ENCODE measurements at regions not wholly inside any gene's neighbourhood (a gene's known extent, or its start where the extent isn't known, plus 50 kb on each side); places are given as distances from the start of the nearest gene placed in this dataset.
A peak's percentile ranks its signal among the peaks of the same experiment; 100 is the strongest.

DNA sequence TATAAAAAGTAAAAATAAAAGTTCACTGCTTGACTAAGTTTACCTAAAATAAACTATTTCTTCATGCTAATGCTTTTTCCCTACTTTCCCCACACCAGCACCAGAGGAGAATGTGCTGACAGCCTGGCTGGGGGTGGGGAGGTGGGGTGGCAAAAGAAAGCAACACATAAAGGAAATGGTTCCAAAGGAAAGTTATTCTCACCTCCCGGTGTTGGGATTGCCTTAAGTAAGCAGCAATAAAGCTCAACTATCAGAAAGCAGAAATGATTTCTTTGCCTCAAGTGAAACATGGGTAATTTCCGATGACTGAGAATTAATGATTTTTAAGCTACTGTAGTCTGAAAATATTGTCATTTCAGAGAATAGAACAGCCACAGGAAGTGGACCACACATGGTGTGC lies 84.5 kb upstream of the DKK2 start:
- dilution Hi-C loops (cut with MboI; ENCODE audit: extremely low pct_ligation_motif_present, low sequenced_read_pairs), result no loop called here
- peak; percentile 70 for DNase-seq (ENCODE audit: low read depth, low spot score)
- BruUV-seq (replicated peaks), result no TSS peak

More for the DNA sequence above, 84.5 kb upstream of the DKK2 start:
- H2AFZ ChIP-seq (ENCODE audit: low read depth, low read length), result peak overlapping the region; percentile 96
- no peak overlapping the region for H3K4me3 ChIP-seq (replicated peaks in 1 of 3; ENCODE audit: insufficient read depth in 1 of 3, low read depth in 1 of 3, low read length in 3 of 3)
- no peak for TF ChIP-seq FOS (IDR thresholded peaks at IDR 0.05; ENCODE audit: borderline replicate concordance, insufficient read depth, low read length)
- no peak for TF ChIP-seq JUN (IDR thresholded peaks at IDR 0.05; ENCODE audit: borderline replicate concordance, insufficient read depth, insufficient read length, low read depth)
- TF ChIP-seq GATA2 (IDR thresholded peaks at IDR 0.05; ENCODE audit: insufficient read depth, insufficient read length, low read depth, low read length), result no peak
- no peak for TF ChIP-seq MYC (IDR thresholded peaks at IDR 0.05; ENCODE audit: low read depth, low read length)
- TF ChIP-seq POLR2AphosphoS5 (IDR thresholded peaks at IDR 0.05; ENCODE audit: insufficient read depth, low read depth, low read length), result no peak
- no peak for TF ChIP-seq POLR2A (IDR thresholded peaks at IDR 0.05; ENCODE audit: low read depth, low read length)
- no peak for TF ChIP-seq EZH2 (IDR thresholded peaks at IDR 0.05; ENCODE audit: borderline replicate concordance, low read depth, low read length, severe bottlenecking)
- TF ChIP-seq, protein P1, sequence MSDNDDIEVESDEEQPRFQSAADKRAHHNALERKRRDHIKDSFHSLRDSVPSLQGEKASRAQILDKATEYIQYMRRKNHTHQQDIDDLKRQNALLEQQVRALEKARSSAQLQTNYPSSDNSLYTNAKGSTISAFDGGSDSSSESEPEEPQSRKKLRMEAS (IDR thresholded peaks at IDR 0.05; ENCODE audit: insufficient read depth, insufficient read length), result no peak
- TF ChIP-seq, protein P2, sequence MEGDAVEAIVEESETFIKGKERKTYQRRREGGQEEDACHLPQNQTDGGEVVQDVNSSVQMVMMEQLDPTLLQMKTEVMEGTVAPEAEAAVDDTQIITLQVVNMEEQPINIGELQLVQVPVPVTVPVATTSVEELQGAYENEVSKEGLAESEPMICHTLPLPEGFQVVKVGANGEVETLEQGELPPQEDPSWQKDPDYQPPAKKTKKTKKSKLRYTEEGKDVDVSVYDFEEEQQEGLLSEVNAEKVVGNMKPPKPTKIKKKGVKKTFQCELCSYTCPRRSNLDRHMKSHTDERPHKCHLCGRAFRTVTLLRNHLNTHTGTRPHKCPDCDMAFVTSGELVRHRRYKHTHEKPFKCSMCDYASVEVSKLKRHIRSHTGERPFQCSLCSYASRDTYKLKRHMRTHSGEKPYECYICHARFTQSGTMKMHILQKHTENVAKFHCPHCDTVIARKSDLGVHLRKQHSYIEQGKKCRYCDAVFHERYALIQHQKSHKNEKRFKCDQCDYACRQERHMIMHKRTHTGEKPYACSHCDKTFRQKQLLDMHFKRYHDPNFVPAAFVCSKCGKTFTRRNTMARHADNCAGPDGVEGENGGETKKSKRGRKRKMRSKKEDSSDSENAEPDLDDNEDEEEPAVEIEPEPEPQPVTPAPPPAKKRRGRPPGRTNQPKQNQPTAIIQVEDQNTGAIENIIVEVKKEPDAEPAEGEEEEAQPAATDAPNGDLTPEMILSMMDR (IDR thresholded peaks at IDR 0.05; ENCODE audit: extremely low read depth in 1 of 2, insufficient read depth in 1 of 2, low read depth in 1 of 2, low read length in 2 of 2), result no peak
- H3K27me3 ChIP-seq (ENCODE audit: control insufficient read depth in 2 of 2, insufficient read depth in 2 of 2, low read length in 2 of 2), result no peaks in the 10 kb centered on the region
- no peaks in the 10 kb centered on the region for H3K79me2 ChIP-seq (ENCODE audit: control insufficient read depth, insufficient read depth, low read length)
- peak overlapping the region; percentile 31 for H3K4me2 ChIP-seq (ENCODE audit: insufficient read depth, low read length)
- H4K20me1 ChIP-seq (replicated peaks; ENCODE audit: control insufficient read depth, extremely low read depth, insufficient read depth, low read length), result no peaks in the 10 kb centered on the region
- no peaks in the 10 kb centered on the region for H3K9me1 ChIP-seq (replicated peaks; ENCODE audit: control insufficient read depth, extremely low read depth, insufficient read depth, low read length)
- H3K9me3 ChIP-seq (replicated peaks; ENCODE audit: control insufficient read depth, insufficient read depth, low read length), result no peaks in the 10 kb centered on the region
- ChIA-PET CTCF (interaction anchor here (0.9 to 1.5 kb wide), 4 partner anchors 11 to 77 kb away, joined by 3 to 4 read pairs (median 3); no protein-coding TSS in a partner anchor), POLR2A (no interaction called here)
- intact Hi-C loops (cut with micrococcal nuclease), result loop anchor here (5.0 to 10.0 kb wide), 2 partner anchors 53 to 774 kb away; no protein-coding TSS in a partner anchor
- no peak overlapping the region for H3K27ac ChIP-seq (ENCODE audit: insufficient read depth, low read depth, low read length)
- peaks cover 35% of the 10 kb centered on the region for H3K4me1 ChIP-seq (ENCODE audit: control insufficient read depth, extremely low read depth, insufficient read depth, low read length)
- H3K9ac ChIP-seq (replicated peaks; ENCODE audit: extremely low read depth, insufficient read depth, low read length), result no peak overlapping the region
- peak; percentile 44 for FAIRE-seq
- no peaks in the 10 kb centered on the region for H3K36me3 ChIP-seq (ENCODE audit: control insufficient read depth in 2 of 2, extremely low read depth in 1 of 2, insufficient read depth in 2 of 2, low read length in 2 of 2)
